ENCODE measurements at regions not wholly inside any gene's neighbourhood (a gene's known extent, or its start where the extent isn't known, plus 50 kb on each side); places are given as distances from the start of the nearest gene placed in this dataset.

GRCh38 chr3:178405531-178405930, 130.7 kb upstream of the KCNMB2 start:
- Histone ChIP-seq H3K9me3 (no peaks in the 10 kb centered on the region), H3K4me1 (peaks cover 0 to 28% (median 25%) of the 10 kb centered on the region in 4 donors), H3K36me3 (no peaks in the 10 kb centered on the region), H3K27me3 (no peaks in the 10 kb centered on the region), H3K4me3 (no peak overlapping the region), H3K27ac (peak overlapping the region in 3 of 4 donors; percentile 32 to 58 (median 37))
- intact Hi-C loops (cut with DNase I), result no loop called here
- no peak for DNase-seq
- 55 to 65% methylated on average over 2 of the region's 2 CpGs for WGBS, 2 donors
- TF ChIP-seq POLR2AphosphoS5 (IDR thresholded peaks at IDR 0.05), result no peak
- no peak for TF ChIP-seq EP300 (IDR thresholded peaks at IDR 0.05)

GRCh38 chr3:178406206-178406605, 130.0 kb upstream of the KCNMB2 start:
- no peaks in the 10 kb centered on the region for H3K9me3 ChIP-seq
- peaks cover 0 to 28% (median 25%) of the 10 kb centered on the region in 4 donors for H3K4me1 ChIP-seq
- intact Hi-C loops (cut with DNase I), result no loop called here
- 59 to 63% methylated on average over 3 of the region's 3 CpGs for WGBS, 2 donors
- no peaks in the 10 kb centered on the region for H3K36me3 ChIP-seq
- no peak for DNase-seq
- no peaks in the 10 kb centered on the region for H3K27me3 ChIP-seq
- H3K27ac ChIP-seq, result peak overlapping the region in 1 of 4 donors; percentile 58
- TF ChIP-seq EP300 (IDR thresholded peaks at IDR 0.05), result no peak
- TF ChIP-seq CTCF (IDR thresholded peaks at IDR 0.05), result no peak
- TF ChIP-seq POLR2A (IDR thresholded peaks at IDR 0.05), result no peak
- H3K4me3 ChIP-seq, result no peak overlapping the region

- no peaks in the 10 kb centered on the region for H3K9me3 ChIP-seq
- no peak for DNase-seq
- WGBS, 2 donors, result 89 to 91% methylated on average over 8 of the region's 8 CpGs
- TF ChIP-seq EP300 (IDR thresholded peaks at IDR 0.05) (no peak), CTCF (IDR thresholded peaks at IDR 0.05) (no peak), POLR2AphosphoS5 (IDR thresholded peaks at IDR 0.05) (no peak), POLR2A (IDR thresholded peaks at IDR 0.05) (no peak)
- no peak overlapping the region for H3K27ac ChIP-seq
- peaks cover 0 to 7% (median 2%) of the 10 kb centered on the region in 4 donors for H3K4me1 ChIP-seq
- H3K27me3 ChIP-seq, result no peaks in the 10 kb centered on the region
- H3K36me3 ChIP-seq, result no peaks in the 10 kb centered on the region
- intact Hi-C loops (cut with DNase I), result no loop called here
- no peak overlapping the region for H3K4me3 ChIP-seq
Measured at GRCh38 chr3:178415384-178415783, 120.9 kb upstream of the KCNMB2 start.

GRCh38 chr3:178417736-178418135, 118.5 kb upstream of the KCNMB2 start:
- TF ChIP-seq CTCF (IDR thresholded peaks at IDR 0.05), result no peak

GRCh38 chr3:178419071-178419470, 117.2 kb upstream of the KCNMB2 start:
- H3K4me3 ChIP-seq, result no peak overlapping the region
- H3K27me3 ChIP-seq, result no peaks in the 10 kb centered on the region
- intact Hi-C loops (cut with DNase I), result no loop called here
- H3K4me1 ChIP-seq, result peaks cover 0 to 7% (median 2%) of the 10 kb centered on the region in 4 donors
- no peaks in the 10 kb centered on the region for H3K9me3 ChIP-seq
- no peak for DNase-seq
- no peaks in the 10 kb centered on the region for H3K36me3 ChIP-seq
- no peak overlapping the region for H3K27ac ChIP-seq
- TF ChIP-seq CTCF (IDR thresholded peaks at IDR 0.05) (no peak), EP300 (IDR thresholded peaks at IDR 0.05) (no peak), POLR2A (IDR thresholded peaks at IDR 0.05) (no peak), POLR2AphosphoS5 (IDR thresholded peaks at IDR 0.05) (no peak)
- WGBS, 2 donors, result 57 to 67% methylated on average over 4 of the region's 4 CpGs

More at GRCh38 chr3:178417736-178418135, 118.5 kb upstream of the KCNMB2 start:
- WGBS, 2 donors, result 84 to 91% methylated on average over 4 of the region's 4 CpGs
- no peaks in the 10 kb centered on the region for H3K36me3 ChIP-seq
- H3K27ac ChIP-seq, result no peak overlapping the region
- no peaks in the 10 kb centered on the region for H3K27me3 ChIP-seq
- H3K9me3 ChIP-seq, result no peaks in the 10 kb centered on the region
- H3K4me1 ChIP-seq, result peaks cover 0 to 7% (median 2%) of the 10 kb centered on the region in 4 donors
- H3K4me3 ChIP-seq, result no peak overlapping the region
- intact Hi-C loops (cut with DNase I), result no loop called here
- no peak for DNase-seq
